ENCODE measurements at regions not wholly inside any gene's neighbourhood (a gene's known extent, or its start where the extent isn't known, plus 50 kb on each side); places are given as distances from the start of the nearest gene placed in this dataset.

GRCh38 chr5:68738841-68739240 lies 355.0 kb upstream of the SLC30A5 start:
- ChIA-PET POLR2A (no interaction called here), CTCF (no interaction called here)
- DNase-seq (ENCODE audit: low read depth) = no peak
- TF ChIP-seq, protein P1, sequence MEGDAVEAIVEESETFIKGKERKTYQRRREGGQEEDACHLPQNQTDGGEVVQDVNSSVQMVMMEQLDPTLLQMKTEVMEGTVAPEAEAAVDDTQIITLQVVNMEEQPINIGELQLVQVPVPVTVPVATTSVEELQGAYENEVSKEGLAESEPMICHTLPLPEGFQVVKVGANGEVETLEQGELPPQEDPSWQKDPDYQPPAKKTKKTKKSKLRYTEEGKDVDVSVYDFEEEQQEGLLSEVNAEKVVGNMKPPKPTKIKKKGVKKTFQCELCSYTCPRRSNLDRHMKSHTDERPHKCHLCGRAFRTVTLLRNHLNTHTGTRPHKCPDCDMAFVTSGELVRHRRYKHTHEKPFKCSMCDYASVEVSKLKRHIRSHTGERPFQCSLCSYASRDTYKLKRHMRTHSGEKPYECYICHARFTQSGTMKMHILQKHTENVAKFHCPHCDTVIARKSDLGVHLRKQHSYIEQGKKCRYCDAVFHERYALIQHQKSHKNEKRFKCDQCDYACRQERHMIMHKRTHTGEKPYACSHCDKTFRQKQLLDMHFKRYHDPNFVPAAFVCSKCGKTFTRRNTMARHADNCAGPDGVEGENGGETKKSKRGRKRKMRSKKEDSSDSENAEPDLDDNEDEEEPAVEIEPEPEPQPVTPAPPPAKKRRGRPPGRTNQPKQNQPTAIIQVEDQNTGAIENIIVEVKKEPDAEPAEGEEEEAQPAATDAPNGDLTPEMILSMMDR (IDR thresholded peaks at IDR 0.05; ENCODE audit: insufficient read depth, low read depth, low read length) = no peak
- H3K27me3 ChIP-seq (ENCODE audit: control insufficient read depth, insufficient read depth, low read length) = no peaks in the 10 kb centered on the region
- H3K36me3 ChIP-seq (ENCODE audit: control insufficient read depth, insufficient read depth, low read length) = no peaks in the 10 kb centered on the region
- H3K4me3 ChIP-seq (ENCODE audit: low read depth, low read length) = no peak overlapping the region

- Histone ChIP-seq H3K36me3 (ENCODE audit: control insufficient read depth, insufficient read depth, low read length) (no peaks in the 10 kb centered on the region), H3K4me3 (ENCODE audit: low read depth, low read length) (no peak overlapping the region), H3K27me3 (ENCODE audit: control insufficient read depth, insufficient read depth, low read length) (no peaks in the 10 kb centered on the region)
- ChIA-PET POLR2A (no interaction called here), CTCF (no interaction called here)
- TF ChIP-seq, protein P1 (IDR thresholded peaks at IDR 0.05; ENCODE audit: insufficient read depth, low read depth, low read length) = no peak
- DNase-seq (ENCODE audit: low read depth) = no peak
These were observed 354.1 kb upstream of the SLC30A5 start for GRCh38 chr5:68739752-68740151.

GRCh38 chr5:68740226-68740910 lies 353.4 kb upstream of the SLC30A5 start:
- POLR2A ChIA-PET = no interaction called here

DNA sequence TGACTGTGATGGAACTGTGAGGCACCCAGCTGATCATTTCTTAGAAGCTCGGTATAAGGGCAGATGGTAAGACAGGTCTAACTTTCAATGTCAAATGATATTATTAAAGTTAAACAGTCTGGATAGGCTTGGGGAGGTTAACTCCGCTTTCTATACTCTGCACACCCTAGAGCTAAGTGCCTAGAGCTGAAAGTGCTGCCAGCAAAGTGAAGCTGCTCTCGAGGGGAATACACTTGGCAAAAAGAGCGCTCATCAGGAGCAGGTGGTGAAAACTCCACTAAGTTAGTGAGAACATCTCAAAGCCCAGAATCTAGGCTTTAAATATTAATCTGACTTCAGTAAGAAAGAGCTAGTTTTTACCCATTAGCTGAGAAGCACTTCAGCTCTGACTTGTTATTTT lies 349.6 kb upstream of the SLC30A5 start:
- CTCF ChIA-PET = interaction anchor here (1.0 to 1.1 kb wide), 2 partner anchors 8 to 9 kb away, joined by 3 to 4 read pairs; no protein-coding TSS in a partner anchor
- POLR2A ChIA-PET = no interaction called here
- TF ChIP-seq, protein P1 (IDR thresholded peaks at IDR 0.05; ENCODE audit: insufficient read depth, low read depth, low read length) = no peak
- Histone ChIP-seq H3K4me3 (ENCODE audit: low read depth, low read length) (no peak overlapping the region), H3K36me3 (ENCODE audit: control insufficient read depth, insufficient read depth, low read length) (no peaks in the 10 kb centered on the region), H3K27me3 (ENCODE audit: control insufficient read depth, insufficient read depth, low read length) (no peaks in the 10 kb centered on the region)
- no peak for DNase-seq (ENCODE audit: low read depth)

More at GRCh38 chr5:68740226-68740910, 353.4 kb upstream of the SLC30A5 start:
- CTCF ChIA-PET = no interaction called here
- TF ChIP-seq, protein P1 (IDR thresholded peaks at IDR 0.05; ENCODE audit: insufficient read depth, low read depth, low read length) = no peak
- no peaks in the 10 kb centered on the region for H3K36me3 ChIP-seq (ENCODE audit: control insufficient read depth, insufficient read depth, low read length)
- no peaks in the 10 kb centered on the region for H3K27me3 ChIP-seq (ENCODE audit: control insufficient read depth, insufficient read depth, low read length)
- DNase-seq (ENCODE audit: low read depth) = no peak
- no peak overlapping the region for H3K4me3 ChIP-seq (ENCODE audit: low read depth, low read length)

GRCh38 chr5:68745448-68745847 lies 348.4 kb upstream of the SLC30A5 start:
- CTCF ChIA-PET = no interaction called here
- no peaks in the 10 kb centered on the region for H3K27me3 ChIP-seq (ENCODE audit: control insufficient read depth, insufficient read depth, low read length)

More at GRCh38 chr5:68745448-68745847, 348.4 kb upstream of the SLC30A5 start:
- Histone ChIP-seq H3K4me3 (ENCODE audit: low read depth, low read length) (no peak overlapping the region), H3K36me3 (ENCODE audit: control insufficient read depth, insufficient read depth, low read length) (no peaks in the 10 kb centered on the region)
- POLR2A ChIA-PET = no interaction called here
- TF ChIP-seq, protein P1 (IDR thresholded peaks at IDR 0.05; ENCODE audit: insufficient read depth, low read depth, low read length) = peak; percentile 40
- no peak for DNase-seq (ENCODE audit: low read depth)

All from BJ (cell line).